GM18505 (cell line): ENCODE measurements at regions not wholly inside any gene's neighbourhood (a gene's known extent, or its start where the extent isn't known, plus 50 kb on each side); places are given as distances from the start of the nearest gene placed in this dataset.

Experiments used
- ATAC-seq: cut with Tn5 transposase; IDR thresholded peaks from one replicate; pipeline ENCODE4 v1.9.1; 2021; ENCODE audit not compliant: unreplicated experiment
- POLR2A ChIP-seq: IDR thresholded peaks from 4 replicates; pipeline ENCODE4 v1.6.1; 2011; ENCODE audit warnings: borderline replicate concordance; ENCODE audit not compliant: insufficient read depth, insufficient read length; ENCODE audit errors: extremely low read depth

- no peak for ATAC-seq
- TF ChIP-seq POLR2A = no peak
Observed at GRCh38 chr13:31927219-31927653, 104.3 kb upstream of the FRY start.

DNA sequence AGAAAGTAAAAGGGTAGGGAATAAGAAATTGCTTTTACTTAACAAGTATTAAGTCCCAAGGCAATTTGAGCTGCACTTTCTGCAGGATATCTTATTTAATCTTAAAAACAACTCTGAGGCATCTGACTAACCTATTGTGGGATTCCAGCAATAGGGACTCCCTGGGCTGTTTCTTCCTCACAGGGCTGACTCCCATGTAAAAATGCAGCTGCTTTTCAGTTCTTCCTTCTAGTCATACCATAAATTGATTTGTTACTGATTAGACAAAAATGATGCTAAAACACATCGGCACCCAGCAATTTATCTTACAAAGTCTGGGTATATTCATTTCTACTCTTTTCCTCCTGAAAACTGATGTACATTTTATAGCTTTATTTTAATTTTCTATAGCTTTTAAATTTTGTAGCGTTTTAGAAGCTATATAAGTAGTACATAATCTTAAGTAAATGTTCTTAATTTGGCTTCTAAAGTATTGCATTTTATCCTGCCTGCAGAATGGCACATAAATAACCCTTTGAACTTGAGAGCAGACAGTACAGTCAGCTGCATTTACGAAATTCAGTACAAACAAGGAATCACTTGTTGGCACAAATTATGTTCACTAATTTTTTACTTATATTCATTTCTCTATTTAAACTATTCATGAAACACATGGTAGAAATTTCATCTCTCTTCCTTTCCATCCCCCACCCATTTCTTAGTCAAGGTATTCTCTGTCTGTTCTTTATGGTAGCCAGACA lies 102.4 kb upstream of the FRY start:
- TF ChIP-seq POLR2A = no peak
- no peak for ATAC-seq

DNA sequence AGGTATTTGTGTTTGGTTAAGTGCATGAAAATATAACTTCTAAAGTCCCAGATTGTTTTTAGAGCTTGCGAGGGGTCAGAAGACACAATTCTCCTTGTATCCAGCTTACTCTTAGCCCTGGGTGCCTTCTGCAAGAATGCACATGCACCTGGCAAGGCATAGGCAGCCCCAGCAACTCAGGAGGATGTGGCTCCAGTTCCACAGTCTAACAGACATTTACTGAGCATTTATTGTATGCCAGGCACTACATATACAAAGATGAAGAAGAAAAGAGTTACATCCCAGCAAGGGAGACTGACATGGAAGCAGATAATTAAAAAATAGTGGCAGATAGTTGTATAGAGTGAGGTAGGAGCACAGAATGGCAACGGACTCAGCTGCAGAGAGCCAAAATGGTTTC lies 101.1 kb upstream of the FRY start:
- no peak for TF ChIP-seq POLR2A
- ATAC-seq = peak; percentile 17

DNA sequence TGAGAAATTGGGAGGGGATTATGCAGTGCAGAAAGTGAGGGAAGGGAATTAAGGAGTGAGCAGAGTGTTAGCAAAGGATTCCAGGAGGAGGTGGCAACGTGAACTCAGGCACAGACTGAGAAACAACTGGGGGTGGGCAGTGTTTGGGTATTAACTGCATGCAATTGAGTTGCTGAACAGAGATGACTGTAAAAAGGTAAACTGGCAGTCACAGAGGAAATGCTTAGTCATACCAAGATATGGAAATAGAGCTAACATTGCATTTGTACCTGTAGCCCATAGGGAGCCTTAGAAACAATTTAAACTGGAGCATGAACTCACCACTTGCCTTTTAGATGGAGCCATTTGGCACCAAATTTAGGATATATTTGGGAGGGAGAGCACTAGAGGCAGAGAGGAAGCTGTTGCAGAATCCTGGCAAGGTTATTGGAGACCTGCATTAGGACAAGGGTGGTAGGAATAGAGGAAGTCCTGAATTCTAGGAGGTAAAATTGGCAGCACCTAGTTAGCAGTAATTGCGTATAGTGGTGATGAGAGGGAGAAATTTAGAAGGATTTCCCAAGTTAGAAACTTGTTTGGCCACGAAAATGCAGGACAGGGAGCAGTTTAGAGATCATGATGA lies 100.6 kb upstream of the FRY start:
- peak; percentile 99 for ATAC-seq
- TF ChIP-seq POLR2A = no peak

- ATAC-seq = no peak
- no peak for TF ChIP-seq POLR2A
Observed at GRCh38 chr13:31937436-31937835, 94.1 kb upstream of the FRY start.

GRCh38 chr13:31940076-31940475 lies 91.5 kb upstream of the FRY start:
- no peak for TF ChIP-seq POLR2A
- ATAC-seq = no peak

DNA sequence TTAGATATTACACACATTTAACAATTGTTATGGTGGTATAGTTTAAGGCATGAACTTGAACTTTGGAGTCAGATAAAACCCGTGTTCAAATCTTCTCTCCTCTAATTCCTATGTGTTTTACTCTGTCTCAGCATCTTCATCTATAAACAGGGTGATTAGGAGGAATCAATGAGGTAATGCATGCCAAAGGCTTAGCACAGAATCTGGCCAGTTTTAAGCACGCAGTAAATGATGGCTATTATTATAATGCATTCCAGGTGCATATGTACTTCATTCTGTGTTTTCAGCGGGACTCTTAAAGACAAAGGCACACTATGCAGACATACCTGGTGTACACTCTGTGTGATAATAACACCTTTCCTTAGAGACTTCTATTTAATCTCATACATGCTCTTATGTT lies 88.0 kb upstream of the FRY start:
- no peak for ATAC-seq
- no peak for TF ChIP-seq POLR2A

DNA sequence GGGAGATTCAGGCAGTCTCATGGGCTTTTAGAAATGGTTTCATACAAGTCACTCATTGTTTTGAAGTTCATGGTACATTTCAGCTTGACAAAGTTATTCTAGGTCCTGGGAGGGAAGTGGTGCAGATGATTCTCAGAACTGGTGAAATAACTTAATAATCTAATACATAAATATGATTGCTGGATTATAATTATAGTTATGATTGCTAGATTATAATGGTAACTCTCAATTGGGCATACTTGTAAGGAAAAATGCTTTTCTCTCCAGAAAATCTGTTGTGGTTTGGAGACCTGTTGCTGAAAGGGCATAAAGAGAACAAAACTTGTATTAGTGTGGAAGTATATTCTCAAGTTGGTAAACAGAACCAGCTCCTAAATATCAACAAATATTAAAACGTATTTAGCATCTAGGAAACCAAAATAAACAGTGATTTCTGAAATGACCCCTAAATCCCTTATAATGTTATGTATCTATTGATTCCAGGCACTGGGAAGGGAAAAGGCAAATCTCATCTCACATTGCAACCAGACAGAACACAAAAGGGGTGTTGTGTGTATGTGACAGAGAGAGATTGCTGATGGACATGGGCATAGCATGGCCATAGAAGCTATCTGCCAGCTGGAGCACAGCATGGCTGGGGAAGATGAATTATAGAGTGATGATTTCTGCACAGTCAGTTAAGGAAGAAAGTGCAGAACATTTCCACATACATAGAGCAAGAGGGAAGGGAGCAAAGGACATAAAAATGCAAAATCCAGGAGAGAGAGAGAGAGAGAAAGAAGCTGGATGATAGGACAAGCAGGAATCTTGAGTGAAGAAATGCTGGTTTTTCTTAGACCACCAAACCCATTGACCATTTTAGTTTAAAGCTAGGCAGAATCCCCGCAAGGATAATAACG lies 87.1 kb upstream of the FRY start:
- no peak for ATAC-seq

DNA sequence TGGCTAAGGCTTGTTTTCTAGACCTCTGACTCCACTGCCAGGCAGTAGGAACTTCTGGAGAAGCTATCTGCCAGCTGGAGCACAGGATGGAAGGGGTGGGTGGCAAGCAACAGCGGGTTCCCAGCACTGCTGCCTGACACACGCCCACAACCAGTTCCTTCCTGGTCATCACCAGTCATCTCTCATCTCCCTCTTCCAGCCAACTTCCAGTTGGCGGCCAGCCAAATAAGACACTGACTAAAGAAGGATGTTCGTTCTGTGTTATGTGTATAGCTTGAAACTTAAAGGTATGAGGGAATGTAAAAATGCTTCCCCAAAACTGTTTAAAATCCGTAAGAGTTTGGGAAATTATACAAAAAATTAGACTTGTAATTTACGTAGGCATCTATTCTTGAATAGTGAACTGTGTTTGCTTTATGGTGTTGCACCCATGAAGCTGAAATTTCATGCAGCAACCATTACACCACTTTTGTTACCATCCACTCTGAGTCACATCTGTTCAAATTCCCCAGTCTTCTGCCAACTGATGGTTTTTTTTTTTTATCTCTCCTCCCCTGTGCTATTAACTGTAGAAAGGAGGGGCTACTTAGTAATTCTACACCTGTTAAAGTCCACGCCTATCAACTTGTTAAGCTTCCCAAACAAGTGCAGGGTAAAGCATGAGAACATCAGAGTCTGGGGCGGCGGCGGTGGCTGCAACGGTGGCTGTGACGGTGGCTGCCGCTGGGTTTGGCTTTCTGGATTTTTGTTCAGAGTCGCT lies 86.2 kb upstream of the FRY start:
- no peak for ATAC-seq
- TF ChIP-seq POLR2A = no peak

More for the DNA sequence above, 87.1 kb upstream of the FRY start:
- no peak for TF ChIP-seq POLR2A

GRCh38 chr13:31946091-31946770 lies 85.3 kb upstream of the FRY start:
- ATAC-seq = no peak
- TF ChIP-seq POLR2A = no peak

DNA sequence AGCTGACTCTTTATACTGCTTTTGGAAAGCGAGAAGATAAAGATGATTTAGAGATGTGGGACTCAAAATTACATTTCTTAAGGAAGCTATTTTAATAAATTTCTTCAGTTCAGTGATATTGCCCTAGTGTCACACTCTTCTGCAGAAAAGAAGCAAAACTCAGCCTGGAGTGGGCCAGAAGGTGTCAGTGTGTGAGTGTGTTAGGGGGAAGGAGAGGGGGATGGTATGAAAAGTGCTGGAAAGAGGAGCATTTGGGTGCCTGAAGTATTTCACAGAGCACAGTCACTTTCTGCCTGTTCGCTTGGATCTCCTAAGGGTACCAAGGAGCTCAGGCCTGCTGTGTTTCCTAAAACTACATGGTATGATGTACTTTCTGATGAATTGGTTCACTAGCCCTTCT lies 84.5 kb upstream of the FRY start:
- no peak for TF ChIP-seq POLR2A
- no peak for ATAC-seq

- TF ChIP-seq POLR2A = no peak
- ATAC-seq = no peak
Observed at GRCh38 chr13:31947506-31947905, 84.1 kb upstream of the FRY start.

DNA sequence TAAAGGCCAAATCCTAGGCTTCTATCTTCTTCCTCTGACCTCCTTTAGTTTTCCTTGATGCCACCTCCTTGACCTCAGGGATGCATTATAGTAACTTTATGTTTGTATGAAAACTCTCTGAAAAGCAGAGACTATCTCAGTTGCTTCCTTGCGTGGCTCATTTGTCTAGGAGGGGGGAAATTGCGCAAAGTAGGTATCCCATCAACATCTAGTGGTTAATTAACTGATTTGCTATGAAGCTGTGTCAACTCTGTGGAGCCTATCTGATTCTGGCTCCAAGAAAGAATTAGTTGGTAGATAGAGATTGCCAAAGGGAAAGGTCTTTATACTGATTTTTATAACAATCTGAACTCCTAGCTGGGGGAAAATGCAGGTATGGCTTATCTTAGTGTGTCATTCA lies 82.1 kb upstream of the FRY start:
- ATAC-seq = no peak
- no peak for TF ChIP-seq POLR2A

DNA sequence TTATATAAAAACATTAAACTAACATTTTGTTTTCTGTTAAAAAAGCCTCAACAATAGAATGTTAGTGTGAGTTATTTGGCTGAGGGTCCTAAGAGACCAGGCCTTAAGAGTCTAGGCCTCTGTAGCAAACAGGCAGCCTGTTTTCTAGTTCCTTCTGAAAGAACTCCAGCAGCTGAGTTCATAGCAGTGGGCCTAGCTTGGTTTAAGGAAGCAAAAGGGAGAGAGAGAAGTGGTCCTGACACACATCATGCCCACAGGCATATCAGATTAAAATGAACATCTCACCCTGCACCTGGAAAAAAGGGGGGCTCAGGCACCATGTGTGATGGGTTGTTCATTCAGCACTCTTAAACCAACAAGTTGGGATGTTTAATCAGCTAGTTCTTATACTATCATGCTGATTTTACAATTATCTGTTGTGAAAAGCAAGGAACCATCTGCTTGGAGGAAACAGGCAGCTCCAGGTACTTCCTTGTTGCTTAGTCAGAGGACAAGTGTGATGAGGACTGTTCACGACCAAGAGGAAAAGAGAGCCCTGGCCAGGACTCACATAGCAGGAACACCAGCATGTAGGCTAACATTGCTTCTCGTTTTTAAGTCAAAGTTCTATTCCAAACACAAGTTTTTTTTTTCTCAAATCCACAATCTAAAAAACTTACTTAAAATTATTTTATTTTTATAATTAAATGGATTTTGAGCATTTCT lies 81.3 kb upstream of the FRY start:
- ATAC-seq = no peak
- no peak for TF ChIP-seq POLR2A
